Lower leg skin (tissue), 3 donors: ENCODE measurements at regions not wholly inside any gene's neighbourhood (a gene's known extent, or its start where the extent isn't known, plus 50 kb on each side); places are given as distances from the start of the nearest gene placed in this dataset.
"Not testable (repeated sequence)": the region's sequence is repeated elsewhere in the genome, so short reads cannot be mapped to it uniquely, and the experiment has no call there.

Source experiments
- CTCF ChIP-seq, 3 donors: fragments of 450-650 bp; IDR thresholded peaks; one replicate each; pipeline ENCODE4 v1.5.1; 2016; ENCODE audit warnings: antibody characterized with exemption in 3 of 3, mild to moderate bottlenecking in 3 of 3, moderate library complexity in 2 of 3
- POLR2A ChIP-seq, 2 donors: fragments of 450-650 bp; IDR thresholded peaks; one replicate each; pipeline ENCODE4 v1.6.1; 2016 to 2017; ENCODE audit warnings: antibody characterized with exemption in 2 of 2, mild to moderate bottlenecking in 1 of 2, moderate library complexity in 1 of 2

GRCh38 chr3:94648270-94649180 is 585.7 kb downstream of the NSUN3 start:
- TF ChIP-seq CTCF, POLR2A (IDR thresholded peaks at IDR 0.05): not testable (repeated sequence)
